OCI-LY1 (cell line): ENCODE measurements at regions not wholly inside any gene's neighbourhood (a gene's known extent, or its start where the extent isn't known, plus 50 kb on each side); places are given as distances from the start of the nearest gene placed in this dataset.

Source experiments
- CTCF ChIP-seq: fragments of 200-600 bp; sonication (generic), shearing (Covaris generic); IDR thresholded peaks from 2 replicates; pipeline ENCODE4 v1.5.1; 2017; ENCODE audit warnings: mild to moderate bottlenecking, antibody characterized with exemption, low read length, moderate library complexity, mixed read lengths
- EZH2 ChIP-seq: fragments of 200-600 bp; sonication (generic), shearing (Covaris generic); IDR thresholded peaks from 2 replicates; pipeline ENCODE4 v1.8.0; 2017; ENCODE audit warnings: borderline replicate concordance, mixed run types, mild to moderate bottlenecking, antibody characterized with exemption, low read length, moderate library complexity, mixed read lengths

- no peak for TF ChIP-seq CTCF
- no peak for TF ChIP-seq EZH2
These were observed 1503.9 kb downstream of the BRD1 start for GRCh38 chr22:48323746-48324145.
